Panc1 (cell line): ENCODE measurements at regions not wholly inside any gene's neighbourhood (a gene's known extent, or its start where the extent isn't known, plus 50 kb on each side); places are given as distances from the start of the nearest gene placed in this dataset.

ENCODE experiments used
- ATAC-seq: fragments of 200-7000 bp; cut with Tn5 transposase; 2 replicates; pipeline ENCODE4 v1.9.1; 2020; ENCODE audit warnings: mild to moderate bottlenecking, moderate library complexity
- BruUV-seq: library from RNA; stranded (reverse); fragments of 400-500 nt; replicated peaks from 2 replicates; lab custom pipeline; 2021; lab: Mats Ljungman, UMichigan
- CTCF ChIA-PET: fragments of 300-600 bp; sonication (Branson Sonifier 250); formaldehyde crosslinking; loops from one replicate; lab custom pipeline; 2022; ENCODE audit warnings: antibody characterized with exemption; lab: Charles Lee
- POLR2A ChIA-PET: fragments of 300-600 bp; sonication (Branson Sonifier 250); formaldehyde crosslinking; loops from one replicate; lab custom pipeline; 2022; ENCODE audit warnings: antibody characterized with exemption; lab: Charles Lee
- DNase-seq: peaks from one replicate; pipeline ENCODE4 v3.0.0-alpha.2; 2010; ENCODE audit warnings: low read depth, low spot score
- H3K27ac ChIP-seq: 2 replicates; pipeline ENCODE4 v1.5.1; 2011; ENCODE audit warnings: mild to moderate bottlenecking, low read length, inconsistent platforms
- H3K27me3 ChIP-seq: fragments of 200-500 bp; sonication (Bioruptor generic); 2 replicates; pipeline ENCODE4 v1.6.0; 2014; ENCODE audit warnings: low read length, inconsistent platforms; ENCODE audit not compliant: control insufficient read depth, insufficient read depth
- H3K36me3 ChIP-seq: fragments of 200-500 bp; sonication (Bioruptor generic); 2 replicates; pipeline ENCODE4 v1.5.1; 2014; ENCODE audit warnings: inconsistent platforms, mild to moderate bottlenecking, low read length, moderate library complexity; ENCODE audit not compliant: control insufficient read depth, insufficient read depth
- H3K4me1 ChIP-seq: 2 replicates; pipeline ENCODE4 v1.5.1; 2011; ENCODE audit warnings: inconsistent platforms, mild to moderate bottlenecking, low read length, moderate library complexity; ENCODE audit not compliant: control insufficient read depth, insufficient read depth
- H3K4me3 ChIP-seq, 2 experiments: 2 replicates each; pipeline ENCODE4 v1.5.1; 2011 to 2012; ENCODE audit warnings: low read depth in 2 of 2, low read length in 2 of 2, mild to moderate bottlenecking in 2 of 2, inconsistent platforms in 1 of 2, moderate library complexity in 1 of 2
- H3K9me3 ChIP-seq: fragments of 200-500 bp; sonication (Bioruptor generic); 2 replicates; pipeline ENCODE4 v1.5.1; 2014; ENCODE audit warnings: low read depth, mild to moderate bottlenecking, inconsistent platforms, low read length, moderate library complexity; ENCODE audit not compliant: control insufficient read depth, insufficient read depth
- CTCF ChIP-seq: fragments of 450-650 bp; IDR thresholded peaks from 2 replicates; pipeline ENCODE4 v1.5.1; 2017; ENCODE audit warnings: mild to moderate bottlenecking
- POLR2AphosphoS5 ChIP-seq: IDR thresholded peaks from 2 replicates; pipeline ENCODE4 v1.6.1; 2012; ENCODE audit warnings: mild to moderate bottlenecking, low read depth, low read length, moderate library complexity
- REST ChIP-seq, 2 experiments: IDR thresholded peaks; 2 replicates each; pipeline ENCODE4 v1.6.1; 2011 to 2012; ENCODE audit warnings: low read depth in 2 of 2, control low read depth in 1 of 2, low read length in 1 of 2, mild to moderate bottlenecking in 1 of 2, moderate library complexity in 1 of 2; ENCODE audit not compliant: insufficient read depth in 1 of 2
- SIN3A ChIP-seq: IDR thresholded peaks from 2 replicates; pipeline ENCODE4 v1.6.1; 2012; ENCODE audit warnings: low read depth, mild to moderate bottlenecking, low read length, moderate library complexity, borderline replicate concordance; ENCODE audit not compliant: insufficient read depth
- TCF7L2 ChIP-seq: IDR thresholded peaks from 2 replicates; pipeline ENCODE4 v1.6.1; 2011; ENCODE audit warnings: mild to moderate bottlenecking, low read depth, low read length, inconsistent platforms
- in situ Hi-C: cut with HindIII; loops from 2 replicates; pipeline ENCODE4 v1.10.0; 2016; ENCODE audit warnings: low sequenced_read_pairs, low pct_unique_long_range_greater_than_20kb
- intact Hi-C: fragments of 100-400 bp; cut with micrococcal nuclease; formaldehyde crosslinking; loops from one replicate; pipeline ENCODE4 v1.10.0; 2022; ENCODE audit not compliant: unreplicated experiment

- POLR2A ChIA-PET, result no interaction called here
- no peak overlapping the region for H3K4me3 ChIP-seq
- no peak overlapping the region for H3K27ac ChIP-seq
- H3K36me3 ChIP-seq, result no peaks in the 10 kb centered on the region
- no peak for TF ChIP-seq CTCF
- no peak for TF ChIP-seq POLR2AphosphoS5
- TF ChIP-seq TCF7L2, result no peak
- TF ChIP-seq REST (IDR thresholded peaks at IDR 0.05; ENCODE audit: insufficient read depth in 1 of 2, low read depth in 2 of 2, low read length in 1 of 2), result no peak
- TF ChIP-seq SIN3A, result no peak
- intact Hi-C loops (loop anchor here (5.0 kb wide), 1 partner anchor 260 kb away; no protein-coding TSS in a partner anchor), in situ Hi-C loops (no loop called here)
- H3K4me1 ChIP-seq, result peaks cover 3% of the 10 kb centered on the region
- BruUV-seq, result no TSS peak
- CTCF ChIA-PET, result no interaction called here
- no peak for ATAC-seq
- DNase-seq, result no peak
- H3K27me3 ChIP-seq, result peaks cover 24% of the 10 kb centered on the region; the same call in 1 of the 2 replicates
- no peaks in the 10 kb centered on the region for H3K9me3 ChIP-seq
These were observed 273.9 kb downstream of the RPS24 start for GRCh38 chr10:78307576-78307975.

GRCh38 chr10:78309536-78310237 lies 276.0 kb downstream of the RPS24 start:
- ATAC-seq (no peak), DNase-seq (no peak)
- intact Hi-C loops (loop anchor here (5.0 kb wide), 1 partner anchor 262 kb away; no protein-coding TSS in a partner anchor), in situ Hi-C loops (no loop called here)
- no peak overlapping the region for H3K27ac ChIP-seq
- TF ChIP-seq POLR2AphosphoS5 (no peak), TCF7L2 (no peak), REST (IDR thresholded peaks at IDR 0.05; ENCODE audit: insufficient read depth in 1 of 2, low read depth in 2 of 2, low read length in 1 of 2) (no peak), CTCF (no peak), SIN3A (no peak)
- no TSS peak for BruUV-seq
- peaks cover 26% of the 10 kb centered on the region; the same call in 1 of the 2 replicates for H3K27me3 ChIP-seq
- ChIA-PET POLR2A (no interaction called here), CTCF (no interaction called here)
- H3K9me3 ChIP-seq, result no peaks in the 10 kb centered on the region
- no peaks in the 10 kb centered on the region for H3K4me1 ChIP-seq
- H3K36me3 ChIP-seq, result no peaks in the 10 kb centered on the region
- no peak overlapping the region for H3K4me3 ChIP-seq
